Thyroid gland (tissue), 4 donors: ENCODE measurements at regions not wholly inside any gene's neighbourhood (a gene's known extent, or its start where the extent isn't known, plus 50 kb on each side); places are given as distances from the start of the nearest gene placed in this dataset.

ENCODE experiments used
- POLR2A ChIP-seq, 2 donors: fragments of 450-650 bp; IDR thresholded peaks; one replicate each; pipeline ENCODE4 v1.6.1; 2017; ENCODE audit warnings: antibody characterized with exemption in 2 of 2, mild to moderate bottlenecking in 2 of 2, moderate library complexity in 1 of 2
- TF ChIP-seq, protein P1 (sequence below), 6 experiments: fragments of 200-600 bp in 3 of 6; fragments of 450-650 bp in 3 of 6; sonication (generic) in 3 of 6; IDR thresholded peaks; one replicate each; pipeline ENCODE4 v1.5.1; 2016 to 2019; ENCODE audit warnings: antibody characterized with exemption in 6 of 6, mild to moderate bottlenecking in 2 of 6, inconsistent platforms in 1 of 6, moderate library complexity in 1 of 6

DNA sequence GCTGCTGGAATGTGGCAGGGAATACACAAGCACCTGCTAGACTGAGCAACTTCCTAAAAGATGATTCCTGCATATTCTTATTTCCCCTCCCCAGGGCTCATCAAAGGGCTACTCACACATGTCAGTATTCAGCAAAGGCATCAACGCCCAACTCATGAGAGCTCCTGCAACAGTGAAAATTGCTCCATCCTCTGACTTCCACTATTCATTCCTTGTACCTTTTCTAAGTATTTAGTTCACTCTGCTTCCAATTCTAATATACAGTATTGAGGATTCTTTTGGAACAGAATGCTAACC lies 84.1 kb downstream of the SCN11A start:
- TF ChIP-seq, protein P1, sequence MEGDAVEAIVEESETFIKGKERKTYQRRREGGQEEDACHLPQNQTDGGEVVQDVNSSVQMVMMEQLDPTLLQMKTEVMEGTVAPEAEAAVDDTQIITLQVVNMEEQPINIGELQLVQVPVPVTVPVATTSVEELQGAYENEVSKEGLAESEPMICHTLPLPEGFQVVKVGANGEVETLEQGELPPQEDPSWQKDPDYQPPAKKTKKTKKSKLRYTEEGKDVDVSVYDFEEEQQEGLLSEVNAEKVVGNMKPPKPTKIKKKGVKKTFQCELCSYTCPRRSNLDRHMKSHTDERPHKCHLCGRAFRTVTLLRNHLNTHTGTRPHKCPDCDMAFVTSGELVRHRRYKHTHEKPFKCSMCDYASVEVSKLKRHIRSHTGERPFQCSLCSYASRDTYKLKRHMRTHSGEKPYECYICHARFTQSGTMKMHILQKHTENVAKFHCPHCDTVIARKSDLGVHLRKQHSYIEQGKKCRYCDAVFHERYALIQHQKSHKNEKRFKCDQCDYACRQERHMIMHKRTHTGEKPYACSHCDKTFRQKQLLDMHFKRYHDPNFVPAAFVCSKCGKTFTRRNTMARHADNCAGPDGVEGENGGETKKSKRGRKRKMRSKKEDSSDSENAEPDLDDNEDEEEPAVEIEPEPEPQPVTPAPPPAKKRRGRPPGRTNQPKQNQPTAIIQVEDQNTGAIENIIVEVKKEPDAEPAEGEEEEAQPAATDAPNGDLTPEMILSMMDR (IDR thresholded peaks at IDR 0.05) = no peak
- no peak for TF ChIP-seq POLR2A (IDR thresholded peaks at IDR 0.05)
